Psoas muscle (tissue), 7 donors: ENCODE measurements at regions not wholly inside any gene's neighbourhood (a gene's known extent, or its start where the extent isn't known, plus 50 kb on each side); places are given as distances from the start of the nearest gene placed in this dataset.

ENCODE experiments used
- ATAC-seq, 4 donors: fragments of 200-7000 bp; cut with Tn5 transposase; one replicate each; pipeline ENCODE4 v1.9.1; 2020; ENCODE audit warnings: moderate library complexity in 3 of 4, mild to moderate bottlenecking in 2 of 4
- DNase-seq, 2 donors: peaks; one replicate each; pipeline ENCODE4 v3.0.0-alpha.2; 2020
- H3K27ac ChIP-seq: fragments of 200-600 bp; one replicate; pipeline ENCODE4 v1.8.0; 2022
- H3K27me3 ChIP-seq, 3 donors: fragments of 200-600 bp in 1 of 3; one replicate each; pipeline versions ENCODE4 v1.6.1 to v1.8.0; 2013 to 2022; ENCODE audit warnings: low read length in 2 of 3, mild to moderate bottlenecking in 2 of 3, moderate library complexity in 1 of 3; ENCODE audit not compliant: insufficient read depth in 3 of 3
- H3K36me3 ChIP-seq, 2 donors: fragments of 200-600 bp in 1 of 2; one replicate each; pipeline versions ENCODE4 v1.6.1 to v1.8.0; 2013 to 2022; ENCODE audit warnings: low read depth in 1 of 2, mild to moderate bottlenecking in 1 of 2, moderate library complexity in 1 of 2; ENCODE audit not compliant: insufficient read depth in 1 of 2
- H3K4me1 ChIP-seq: fragments of 200-600 bp; one replicate; pipeline ENCODE4 v1.8.0; 2022
- H3K4me3 ChIP-seq: fragments of 200-600 bp; one replicate; pipeline ENCODE4 v1.8.0; 2022; ENCODE audit warnings: mild to moderate bottlenecking
- H3K9me3 ChIP-seq: fragments of 200-600 bp; one replicate; pipeline ENCODE4 v1.8.0; 2022
- CTCF ChIP-seq: fragments of 200-600 bp; IDR thresholded peaks from one replicate; pipeline ENCODE4 v1.8.0; 2022; ENCODE audit warnings: antibody characterized with exemption
- WGBS, 3 donors: extraction: QIAGEN DNeasy Blood & Tissue Kit; methylation state at CpG; one replicate each; pipeline versions ENCODE4 v1.1.6 to v1.1.7; 2013; 5-methylcytosine and 5-hydroxymethylcytosine counted together
- intact Hi-C, 2 donors: fragments of 100-400 bp; cut with DNase I; formaldehyde crosslinking; loops; one replicate each; pipeline versions ENCODE4 v1.11.0 to v1.14.2; 2022
- donor health status: healthy with polysubstance abuse.
- donor health status: DM: no; HTN: no; CAD: no; lungs with moderate emphysema.
- donor health status: Bipolar disorder and iron deficiency.
- donor health status: healthy.
- donor health status: DM: yes; HTN: yes; CAD: no.
- donor health status: DM: no; HTN: no; CAD: no.
- donor health status: DM: yes; HTN: yes; CAD: no.

GRCh38 chr13:44277459-44277858, 96.2 kb upstream of the SERP2 start:
- DNase-seq, result no peak
- Histone ChIP-seq H3K27me3 (no peaks in the 10 kb centered on the region), H3K36me3 (no peaks in the 10 kb centered on the region), H3K4me1 (peaks cover 15% of the 10 kb centered on the region), H3K27ac (no peak overlapping the region), H3K4me3 (no peak overlapping the region), H3K9me3 (no peaks in the 10 kb centered on the region)
- 97 to 100% (median 100%) methylated on average over 1 of the region's 1 CpG for WGBS, 3 donors
- no peak for TF ChIP-seq CTCF
- intact Hi-C loops, result no loop called here
- no peak for ATAC-seq

- TF ChIP-seq CTCF, result no peak
- Histone ChIP-seq H3K4me3 (no peak overlapping the region), H3K4me1 (peaks cover 11% of the 10 kb centered on the region), H3K9me3 (no peaks in the 10 kb centered on the region), H3K36me3 (no peaks in the 10 kb centered on the region), H3K27ac (no peak overlapping the region), H3K27me3 (no peaks in the 10 kb centered on the region)
- DNase-seq, result no peak
- ATAC-seq, result no peak
- intact Hi-C loops, result no loop called here
- 38 to 49% (median 45%) methylated on average over 4 of the region's 4 CpGs for WGBS, 3 donors
Measured at GRCh38 chr13:44278166-44278565, 95.5 kb upstream of the SERP2 start.

- no peaks in the 10 kb centered on the region for H3K36me3 ChIP-seq
- no peak for TF ChIP-seq CTCF
- H3K4me1 ChIP-seq, result no peaks in the 10 kb centered on the region
- DNase-seq, result no peak
- intact Hi-C loops, result no loop called here
- H3K4me3 ChIP-seq, result no peak overlapping the region
- H3K27me3 ChIP-seq, result no peaks in the 10 kb centered on the region
- H3K9me3 ChIP-seq, result no peaks in the 10 kb centered on the region
- no peak for ATAC-seq
- no peak overlapping the region for H3K27ac ChIP-seq
- WGBS, 3 donors, result 89 to 92% (median 91%) methylated on average over 5 of the region's 5 CpGs
Measured at GRCh38 chr13:44280456-44280855, 93.2 kb upstream of the SERP2 start.

DNA sequence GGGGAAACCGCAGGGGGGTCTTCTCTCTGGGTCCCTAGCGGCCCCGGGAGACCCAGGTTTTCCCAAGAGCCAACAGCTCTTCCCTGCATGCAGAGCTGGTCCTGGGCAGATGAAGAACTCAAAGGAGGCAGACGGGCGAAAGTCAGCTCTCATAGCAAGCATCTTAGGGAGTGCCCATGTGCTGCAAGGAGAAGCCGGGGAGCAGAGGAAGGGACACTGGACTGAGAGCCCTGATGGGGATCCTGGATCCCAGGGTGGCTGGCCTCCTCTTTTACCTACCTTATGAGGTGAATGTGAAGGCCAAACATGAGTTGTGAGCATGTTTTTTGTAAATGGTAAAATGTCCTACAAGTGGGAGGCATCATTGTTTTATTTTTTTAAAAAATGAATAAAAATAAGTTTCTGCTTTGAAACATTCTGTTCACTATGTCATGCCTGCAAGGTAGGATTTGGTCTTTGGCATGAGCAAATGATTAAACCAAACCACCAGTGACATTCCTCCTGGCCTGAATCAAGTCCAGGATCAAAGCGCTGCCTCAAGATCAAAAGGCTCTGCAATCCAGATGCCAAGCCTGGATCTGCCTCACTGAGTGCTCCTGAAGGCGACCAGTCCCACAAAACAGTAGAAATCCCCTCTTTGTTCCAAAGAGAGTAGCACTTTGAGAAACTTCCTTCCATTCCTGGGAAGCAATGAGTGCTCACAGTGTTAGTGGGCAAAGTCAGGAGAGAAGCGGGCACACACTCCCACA, 92.2 kb upstream of the SERP2 start:
- Histone ChIP-seq H3K4me3 (no peak overlapping the region), H3K9me3 (no peaks in the 10 kb centered on the region), H3K27ac (no peak overlapping the region), H3K36me3 (no peaks in the 10 kb centered on the region), H3K4me1 (no peaks in the 10 kb centered on the region), H3K27me3 (no peaks in the 10 kb centered on the region)
- DNase-seq, result no peak
- no peak for TF ChIP-seq CTCF
- no peak for ATAC-seq
- intact Hi-C loops, result no loop called here
- WGBS, 3 donors, result 93 to 97% (median 94%) methylated on average over 9 of the region's 9 CpGs

DNA sequence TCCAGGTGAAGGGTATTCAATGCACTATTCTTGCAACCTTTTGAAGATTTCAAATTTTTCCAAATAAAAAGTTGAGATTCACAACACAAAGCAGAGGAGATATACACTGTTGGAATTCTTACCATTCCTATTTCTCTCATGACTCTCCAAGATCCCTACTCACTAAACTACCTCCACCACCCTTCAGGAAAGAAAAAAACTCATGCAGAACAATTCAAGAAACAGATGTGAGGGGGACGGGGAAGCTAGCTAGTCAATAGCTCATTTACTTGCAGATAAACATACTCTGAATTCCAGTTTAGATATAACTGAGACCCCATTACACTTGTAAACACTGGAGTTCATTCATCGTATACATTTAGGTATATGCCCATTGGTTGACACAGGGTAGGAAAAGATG, 90.0 kb upstream of the SERP2 start:
- 55 to 60% (median 59%) methylated on average over 2 of the region's 2 CpGs for whole genome bisulfite sequencing, 3 donors
- Histone ChIP-seq H3K4me3 (no peak overlapping the region), H3K4me1 (peaks cover 1% of the 10 kb centered on the region), H3K36me3 (no peaks in the 10 kb centered on the region), H3K27ac (no peak overlapping the region), H3K9me3 (no peaks in the 10 kb centered on the region), H3K27me3 (no peaks in the 10 kb centered on the region)
- ATAC-seq, result no peak
- no peak for DNase-seq
- TF ChIP-seq CTCF, result no peak
- intact Hi-C loops, result no loop called here
